Astrocyte (in vitro differentiated cells and primary cell): ENCODE measurements at regions not wholly inside any gene's neighbourhood (a gene's known extent, or its start where the extent isn't known, plus 50 kb on each side); places are given as distances from the start of the nearest gene placed in this dataset.

Experiments
- EZH2 ChIP-seq: IDR thresholded peaks from 2 replicates; pipeline ENCODE4 v1.6.1; 2012; ENCODE audit warnings: mild to moderate bottlenecking, low read length, inconsistent platforms; ENCODE audit not compliant: insufficient read depth
- TF ChIP-seq, protein P1 (sequence below): IDR thresholded peaks from 2 replicates; pipeline ENCODE4 v1.5.1; 2011; ENCODE audit warnings: low read depth, mild to moderate bottlenecking, inconsistent platforms, low read length, moderate library complexity; ENCODE audit not compliant: insufficient read depth

DNA sequence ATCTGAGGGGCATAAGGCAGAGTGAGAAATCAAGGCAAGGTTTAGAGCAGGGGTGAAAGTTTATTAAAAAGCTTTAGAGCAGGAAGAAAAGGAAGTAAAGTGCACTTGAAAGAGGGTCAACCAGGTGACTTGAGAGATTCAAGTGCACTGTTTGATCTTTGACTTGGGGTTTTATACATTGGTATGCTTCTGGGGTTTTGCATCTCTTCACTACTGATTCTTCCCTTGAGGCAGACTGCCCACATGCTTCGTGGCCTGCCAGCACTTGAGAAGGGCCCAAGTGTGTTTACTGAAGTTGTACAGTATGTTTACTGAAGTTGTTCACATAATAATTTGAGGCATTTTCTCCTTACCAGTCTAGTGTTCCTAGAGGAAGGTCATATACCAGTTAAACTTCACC is 367.0 kb upstream of the UBE2E2 start:
- TF ChIP-seq, protein P1, sequence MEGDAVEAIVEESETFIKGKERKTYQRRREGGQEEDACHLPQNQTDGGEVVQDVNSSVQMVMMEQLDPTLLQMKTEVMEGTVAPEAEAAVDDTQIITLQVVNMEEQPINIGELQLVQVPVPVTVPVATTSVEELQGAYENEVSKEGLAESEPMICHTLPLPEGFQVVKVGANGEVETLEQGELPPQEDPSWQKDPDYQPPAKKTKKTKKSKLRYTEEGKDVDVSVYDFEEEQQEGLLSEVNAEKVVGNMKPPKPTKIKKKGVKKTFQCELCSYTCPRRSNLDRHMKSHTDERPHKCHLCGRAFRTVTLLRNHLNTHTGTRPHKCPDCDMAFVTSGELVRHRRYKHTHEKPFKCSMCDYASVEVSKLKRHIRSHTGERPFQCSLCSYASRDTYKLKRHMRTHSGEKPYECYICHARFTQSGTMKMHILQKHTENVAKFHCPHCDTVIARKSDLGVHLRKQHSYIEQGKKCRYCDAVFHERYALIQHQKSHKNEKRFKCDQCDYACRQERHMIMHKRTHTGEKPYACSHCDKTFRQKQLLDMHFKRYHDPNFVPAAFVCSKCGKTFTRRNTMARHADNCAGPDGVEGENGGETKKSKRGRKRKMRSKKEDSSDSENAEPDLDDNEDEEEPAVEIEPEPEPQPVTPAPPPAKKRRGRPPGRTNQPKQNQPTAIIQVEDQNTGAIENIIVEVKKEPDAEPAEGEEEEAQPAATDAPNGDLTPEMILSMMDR: no peak
- no peak for TF ChIP-seq EZH2
